Sciatic nerve (tissue), 2 donors: ENCODE measurements at regions not wholly inside any gene's neighbourhood (a gene's known extent, or its start where the extent isn't known, plus 50 kb on each side); places are given as distances from the start of the nearest gene placed in this dataset.
A peak's percentile ranks its signal among the peaks of the same experiment; 100 is the strongest.
"Not testable (repeated sequence)": the region's sequence is repeated elsewhere in the genome, so short reads cannot be mapped to it uniquely, and the experiment has no call there.

ENCODE experiments used
- ATAC-seq: fragments of 200-7000 bp; cut with Tn5 transposase; one replicate; pipeline ENCODE4 v1.9.1; 2020; ENCODE audit warnings: mild to moderate bottlenecking, moderate library complexity
- DNase-seq: peaks from one replicate; pipeline ENCODE4 v3.0.0-alpha.2; 2020; ENCODE audit warnings: low spot score
- intact Hi-C: fragments of 100-400 bp; cut with DNase I; formaldehyde crosslinking; loops from one replicate; pipeline ENCODE4 v1.14.2; 2022
- donor health status: DM: no; HTN: no; CAD: no.
- donor health status: DM: no; HTN: no; CAD: no.

DNA sequence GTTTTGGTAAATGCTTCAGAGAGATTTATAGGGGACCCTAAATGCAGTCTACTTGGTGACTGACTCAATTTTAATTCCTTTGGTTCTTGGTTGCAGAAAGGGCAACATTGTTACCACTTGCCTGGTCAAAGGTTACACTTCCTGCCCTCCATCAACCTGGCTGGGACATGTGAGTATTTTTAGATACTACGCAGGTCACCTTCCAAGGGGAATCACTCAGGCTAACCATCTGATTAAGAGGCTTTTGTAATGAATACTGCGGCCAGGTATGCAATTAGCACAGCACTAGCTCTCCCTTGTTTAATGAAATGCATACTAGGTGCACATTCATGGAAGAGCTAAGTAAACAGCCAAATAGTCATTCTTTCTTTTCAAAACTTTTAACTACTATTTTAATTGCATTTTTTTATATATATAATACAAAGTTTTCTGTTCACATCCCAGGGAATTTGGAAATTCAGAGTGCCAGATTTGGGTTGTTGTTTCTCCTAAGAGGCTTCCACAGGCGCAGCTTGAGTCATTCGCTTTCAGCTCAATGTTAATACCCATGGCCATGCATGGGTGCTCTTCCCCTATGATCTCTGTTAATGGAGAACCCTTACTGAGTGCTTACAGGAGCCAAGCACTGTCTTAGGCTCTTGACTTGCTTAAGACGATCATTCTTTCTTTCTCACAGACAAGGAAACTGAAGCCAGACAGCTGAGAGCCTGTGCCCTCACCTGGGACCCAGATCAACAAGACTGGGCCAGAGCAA is 152.2 kb downstream of the MTX2 start:
- intact Hi-C loops = no loop called here
- DNase-seq (no peak), ATAC-seq (no peak)

DNA sequence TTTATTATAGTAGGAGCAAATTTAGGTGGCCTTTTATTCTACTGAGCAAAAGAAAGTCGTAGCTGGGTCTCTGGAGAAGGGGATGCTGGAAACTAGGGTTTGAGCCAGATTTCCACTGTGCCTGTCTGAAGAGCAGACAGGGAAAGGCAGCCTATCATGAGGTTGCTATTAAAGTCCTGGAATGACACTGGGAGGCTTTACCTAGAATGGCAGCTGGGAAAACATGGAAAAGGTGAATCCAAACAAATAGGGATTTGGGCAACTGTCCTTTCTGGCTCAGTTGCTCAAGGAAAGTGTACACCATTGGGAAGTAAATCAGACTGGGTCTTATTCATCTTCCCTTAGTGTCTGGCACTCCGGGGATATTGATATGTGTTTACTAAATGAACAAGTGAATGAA is 154.6 kb downstream of the MTX2 start:
- ATAC-seq (no peak), DNase-seq (no peak)

DNA sequence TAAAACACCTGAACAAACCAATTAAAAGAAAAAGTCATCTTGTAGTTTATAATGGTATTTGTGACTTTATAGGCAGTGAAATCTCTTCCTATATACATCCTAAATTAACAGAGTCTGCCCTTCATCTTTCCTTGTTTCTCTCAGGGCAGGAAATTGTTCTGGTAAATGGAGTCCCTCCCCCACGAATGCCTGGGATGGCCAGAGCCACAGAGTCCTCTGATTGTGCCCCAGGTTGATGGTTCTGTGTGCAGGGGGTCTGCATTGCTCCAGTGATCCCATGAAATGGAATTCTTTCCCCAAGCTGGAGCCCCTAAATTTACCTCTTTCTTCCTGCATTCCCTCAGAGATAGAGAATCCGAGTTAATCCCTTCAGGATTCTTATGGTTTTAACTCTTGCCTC is 155.5 kb downstream of the MTX2 start:
- intact Hi-C loops = no loop called here
- ATAC-seq (no peak), DNase-seq (no peak)

More for the DNA sequence above, 154.6 kb downstream of the MTX2 start:
- intact Hi-C loops = no loop called here

DNA sequence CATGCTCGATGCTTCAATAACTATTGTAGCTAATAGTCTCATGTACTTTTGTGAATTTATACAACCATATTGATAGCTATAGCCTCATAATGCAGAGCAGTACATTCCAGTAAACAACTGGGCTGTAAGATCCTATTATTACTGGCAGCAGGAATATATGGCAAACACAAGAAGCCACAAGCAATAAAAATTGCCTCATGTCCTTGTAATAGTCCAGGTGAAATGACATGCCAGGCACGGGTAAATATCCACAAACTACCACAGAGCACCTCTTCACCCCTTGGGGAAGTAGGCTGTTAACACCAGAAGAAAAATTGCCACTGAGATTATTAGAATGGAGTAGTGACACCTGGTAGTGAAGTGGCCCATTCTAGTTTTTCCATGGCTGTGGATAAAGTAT is 158.3 kb downstream of the MTX2 start:
- intact Hi-C loops = no loop called here
- no peak for DNase-seq
- ATAC-seq = no peak

DNA sequence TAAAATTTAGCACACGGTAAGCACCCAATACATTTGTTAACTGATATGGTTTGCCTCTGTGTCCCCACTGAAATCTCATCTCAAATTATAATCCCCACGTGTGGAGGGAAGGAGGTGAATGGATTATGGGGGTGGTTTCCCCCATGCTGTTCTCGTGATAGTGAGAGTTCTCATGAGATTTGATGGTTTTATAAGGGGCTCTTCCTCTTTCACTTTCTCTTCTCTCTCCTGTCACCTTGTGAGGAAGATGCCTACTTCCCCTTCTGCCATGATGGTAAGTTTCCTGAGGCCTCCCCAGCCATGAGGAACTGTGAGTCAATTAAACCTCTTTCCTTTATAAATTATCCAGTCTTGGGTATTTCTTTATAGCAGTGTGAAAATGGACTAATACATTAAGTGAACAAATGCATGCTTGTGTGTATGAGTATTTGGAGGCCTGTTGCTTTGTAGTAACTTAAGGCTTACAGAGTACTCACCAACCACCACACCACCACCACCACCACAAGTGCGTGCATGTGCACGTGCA is 159.8 kb downstream of the MTX2 start:
- ATAC-seq, intact Hi-C loops, DNase-seq: not testable (repeated sequence)

DNA sequence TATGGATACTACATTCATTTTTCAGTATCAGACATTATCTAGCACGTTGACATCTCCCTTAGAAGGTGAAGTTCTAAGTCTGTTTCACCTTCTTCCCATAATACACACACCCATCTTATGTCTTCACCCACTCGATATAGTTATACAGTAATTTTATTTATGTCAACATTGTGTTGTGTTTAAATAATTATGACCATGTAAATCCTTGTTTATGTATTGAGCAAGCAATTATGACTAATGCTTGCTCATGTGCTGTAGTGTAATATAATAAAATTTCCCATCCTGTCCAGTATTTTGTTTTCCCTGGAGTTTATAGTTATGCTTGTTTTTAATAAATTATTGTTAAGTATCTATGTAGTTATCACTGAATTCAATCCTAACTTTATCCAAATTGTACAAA is 163.2 kb downstream of the MTX2 start:
- DNase-seq (no peak), ATAC-seq (no peak)
- intact Hi-C loops = no loop called here

DNA sequence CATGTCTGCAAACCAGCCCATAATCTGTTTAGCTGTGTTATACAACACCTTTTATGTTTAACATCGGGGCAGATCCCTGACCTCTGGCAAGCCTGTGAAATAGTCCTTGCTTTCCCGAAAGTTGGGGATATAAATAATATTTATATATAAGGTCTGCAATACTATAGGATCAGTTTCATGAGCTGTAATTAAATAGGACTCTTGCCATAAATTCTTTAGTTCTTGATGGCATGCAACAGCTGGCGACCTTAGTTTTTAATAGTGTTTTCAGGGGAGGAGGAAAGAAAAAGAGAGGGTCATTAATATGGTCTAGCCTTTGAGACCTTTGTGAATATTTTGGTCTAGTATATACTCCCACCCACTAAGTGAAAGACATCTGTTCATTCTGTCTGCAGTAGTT is 166.5 kb downstream of the MTX2 start:
- no peak for DNase-seq
- intact Hi-C loops = no loop called here
- ATAC-seq = no peak

DNA sequence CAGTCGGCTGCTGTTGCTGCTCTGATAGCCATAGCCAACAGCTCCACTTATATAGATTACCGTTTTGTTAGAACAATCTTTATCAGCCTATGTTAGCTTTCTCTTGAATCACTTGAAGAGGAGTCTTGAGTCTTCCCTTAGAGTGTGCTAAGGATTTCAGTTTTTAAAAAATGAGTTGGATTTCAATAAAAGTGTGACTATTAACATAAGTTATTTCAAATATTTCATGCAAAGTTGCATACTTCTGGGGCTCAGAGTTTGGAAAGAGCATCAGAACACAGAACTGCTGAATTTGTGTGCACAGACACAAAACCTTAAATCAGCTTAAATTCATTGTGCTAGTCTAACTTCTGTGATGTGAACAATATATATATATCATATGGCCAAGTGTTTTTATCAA is 174.7 kb downstream of the MTX2 start:
- DNase-seq = no peak
- ATAC-seq = no peak
- intact Hi-C loops = no loop called here

DNA sequence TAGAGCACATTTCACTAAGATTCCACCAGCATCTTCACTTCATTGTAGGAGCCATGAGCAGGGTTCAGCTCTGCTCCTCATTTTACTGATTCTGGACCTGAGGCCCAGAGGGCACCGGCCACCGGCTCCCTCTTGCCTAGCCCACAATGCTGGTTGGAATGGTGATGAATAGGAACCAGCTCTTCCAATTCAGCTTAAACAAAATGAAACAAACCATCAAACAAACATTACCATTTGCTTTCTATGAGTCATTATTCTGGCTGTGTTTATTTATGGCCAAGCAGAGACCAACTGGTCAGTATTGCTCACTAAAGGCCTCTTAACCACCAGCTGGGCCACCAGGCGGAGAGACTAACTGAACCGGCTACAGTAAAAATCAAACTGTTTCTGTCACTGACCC is 176.7 kb downstream of the MTX2 start:
- intact Hi-C loops = no loop called here
- DNase-seq = no peak
- ATAC-seq = no peak

DNA sequence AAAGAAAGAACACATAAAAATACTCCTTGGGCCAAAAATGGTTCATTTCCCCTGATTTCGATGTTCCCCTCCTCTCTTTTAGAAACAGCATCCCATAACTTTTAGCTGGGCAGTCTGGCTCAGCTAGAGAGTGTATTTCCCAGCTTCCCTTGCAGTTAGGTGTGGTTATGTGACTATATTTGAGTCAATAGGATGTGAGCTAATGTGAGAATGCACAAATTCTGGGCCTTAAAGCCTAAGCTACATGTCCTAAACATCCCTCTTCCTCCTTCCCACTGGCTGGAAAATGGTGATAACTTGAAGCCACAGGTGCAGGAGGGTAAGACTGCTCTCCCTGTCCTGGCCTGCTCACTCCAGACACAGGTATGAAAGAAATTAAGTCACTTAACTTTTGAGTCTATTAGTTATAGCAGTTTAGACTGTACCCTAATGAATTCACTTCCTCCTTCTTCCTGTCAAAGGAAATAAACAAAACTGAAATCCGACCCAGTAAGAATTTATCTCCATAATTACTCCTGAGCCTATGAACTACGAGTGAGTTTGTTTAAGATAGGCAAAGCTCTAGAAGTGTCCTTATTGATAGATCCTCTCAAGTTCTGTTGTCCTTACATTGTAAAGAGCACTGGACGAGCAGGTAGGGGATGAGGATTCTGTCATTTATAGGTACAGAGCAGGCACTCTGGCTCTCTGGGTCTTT is 177.6 kb downstream of the MTX2 start:
- intact Hi-C loops = no loop called here
- ATAC-seq (no peak), DNase-seq (no peak)

DNA sequence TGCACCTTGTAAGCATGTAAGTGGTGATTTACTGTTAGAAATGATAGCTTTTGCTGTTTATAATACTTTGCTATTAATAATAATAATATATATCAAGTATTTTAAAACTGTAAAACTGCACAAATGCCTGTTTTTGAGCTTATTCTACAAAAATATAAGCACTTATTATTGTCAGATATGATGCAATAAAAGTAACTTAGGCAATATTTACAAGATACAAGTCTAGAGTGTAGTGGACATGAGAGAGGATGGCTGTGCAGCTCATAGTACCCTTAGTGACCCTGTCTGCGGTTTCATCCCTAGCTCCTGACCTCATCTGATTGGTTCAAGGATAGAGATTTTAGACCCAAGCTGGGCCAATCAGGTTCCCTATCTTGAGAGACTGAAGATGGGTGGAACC is 178.4 kb downstream of the MTX2 start:
- intact Hi-C loops = no loop called here
- ATAC-seq (no peak), DNase-seq (no peak)

DNA sequence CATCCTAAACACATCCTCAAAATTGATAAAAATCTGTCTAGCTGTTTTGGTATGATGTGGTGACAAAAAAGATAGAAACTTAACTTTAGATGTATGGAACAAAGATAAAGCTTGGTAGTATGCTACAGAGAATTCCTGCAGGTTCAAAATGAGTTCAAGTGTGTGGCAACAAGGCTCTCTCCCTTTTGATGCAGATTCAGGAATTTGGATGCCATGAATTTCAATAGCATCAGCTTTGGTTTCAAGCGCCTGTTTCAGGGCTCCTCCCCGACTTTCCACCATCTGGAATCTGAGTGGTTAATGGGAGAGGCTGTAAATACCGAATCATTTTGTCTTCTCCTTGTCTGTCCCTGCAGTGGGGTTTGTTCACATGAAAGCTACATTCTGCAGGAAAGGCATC is 180.6 kb downstream of the MTX2 start:
- intact Hi-C loops = no loop called here
- no peak for DNase-seq
- no peak for ATAC-seq

DNA sequence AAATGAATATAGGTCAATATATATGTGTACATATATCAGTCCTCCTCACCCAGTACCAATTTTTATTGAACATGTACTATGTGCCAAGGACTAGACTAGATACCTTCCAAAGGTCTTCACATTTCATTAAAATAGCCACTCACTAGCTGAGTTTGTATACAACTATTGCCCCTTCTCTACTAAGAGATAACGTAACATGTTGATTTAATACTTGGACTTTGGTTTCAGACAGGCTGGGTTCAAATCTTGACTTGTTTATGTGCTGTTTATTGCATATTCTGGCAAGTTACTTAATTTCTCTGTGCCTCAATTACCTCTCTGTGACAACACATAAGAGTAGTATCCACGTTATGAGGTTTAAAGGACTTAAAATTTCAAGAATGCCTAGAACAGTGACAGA is 184.5 kb downstream of the MTX2 start:
- ATAC-seq (no peak), DNase-seq (no peak)
- intact Hi-C loops = no loop called here

DNA sequence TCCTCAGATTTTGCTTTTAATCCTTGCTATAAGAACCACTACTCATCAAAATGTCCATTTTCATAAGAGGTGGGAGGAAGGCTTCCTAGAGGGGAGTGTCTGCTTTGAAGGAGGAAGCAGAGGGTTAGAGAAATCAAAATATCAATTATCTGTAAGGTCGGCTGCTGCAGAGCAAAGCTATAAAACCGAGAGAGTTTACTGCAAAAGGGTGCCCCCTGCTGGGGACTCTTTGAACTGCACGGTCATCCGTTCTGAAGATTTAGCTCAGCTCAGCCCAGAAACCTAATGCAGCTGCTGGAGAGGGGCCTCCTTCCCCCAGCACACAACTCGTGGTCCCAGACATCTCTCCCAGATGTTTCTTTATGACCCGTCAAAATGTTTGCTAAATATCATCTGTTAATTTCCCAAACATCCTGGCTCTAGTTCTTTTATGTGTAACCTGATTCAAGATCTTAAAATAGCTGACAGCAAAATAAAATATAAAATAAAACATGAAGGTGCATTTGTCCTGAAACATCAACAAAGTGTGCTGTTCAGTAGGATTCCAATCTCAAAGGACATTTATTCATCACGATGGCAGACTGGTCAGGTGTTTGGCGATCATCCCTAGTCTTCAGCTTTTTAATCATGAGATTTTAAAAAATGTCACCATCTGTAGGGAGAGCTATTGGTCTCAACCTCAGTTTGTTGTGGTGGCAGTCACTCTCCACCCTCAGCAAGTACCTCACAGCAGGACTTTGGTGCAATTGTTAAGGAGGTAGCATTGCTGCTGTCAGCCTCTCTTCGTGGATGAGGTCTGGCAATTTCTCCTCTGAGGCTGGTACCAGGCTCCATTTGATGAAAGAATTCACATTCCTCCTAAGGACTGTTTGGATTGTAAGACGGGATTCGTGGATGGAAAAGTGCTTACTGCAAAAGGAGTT is 185.9 kb downstream of the MTX2 start:
- peak; percentile 72 for ATAC-seq
- DNase-seq = peak; percentile 92
- intact Hi-C loops = loop anchor here (5.0 kb wide), 1 partner anchor 313 kb away; no protein-coding TSS in a partner anchor

DNA sequence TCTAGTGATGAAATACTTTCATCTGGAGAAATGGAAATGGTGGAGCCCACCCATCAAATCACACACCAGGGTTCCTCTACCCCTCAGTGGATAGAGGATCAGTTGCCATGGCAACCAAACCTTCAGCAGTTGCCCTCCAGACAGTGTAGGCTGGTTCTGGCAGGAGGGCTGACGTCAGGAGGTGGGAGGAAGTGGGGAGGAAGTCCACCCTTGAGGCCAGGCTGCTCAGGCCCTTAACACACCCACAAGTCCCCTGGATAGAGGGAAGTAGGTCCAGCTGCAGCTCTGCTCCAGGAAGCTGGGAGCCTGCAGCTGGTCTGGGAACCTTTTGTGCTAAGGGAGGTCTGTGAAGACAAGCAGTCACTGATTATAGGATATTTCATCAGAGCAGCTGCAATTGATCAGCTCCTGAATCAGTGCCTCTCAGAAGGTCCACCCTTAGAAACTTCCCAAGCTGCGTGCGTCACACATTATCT is 186.6 kb downstream of the MTX2 start:
- peak; percentile 60 for DNase-seq
- intact Hi-C loops = loop anchor here (5.0 kb wide), 1 partner anchor 314 kb away; no protein-coding TSS in a partner anchor
- peak; percentile 92 for ATAC-seq

DNA sequence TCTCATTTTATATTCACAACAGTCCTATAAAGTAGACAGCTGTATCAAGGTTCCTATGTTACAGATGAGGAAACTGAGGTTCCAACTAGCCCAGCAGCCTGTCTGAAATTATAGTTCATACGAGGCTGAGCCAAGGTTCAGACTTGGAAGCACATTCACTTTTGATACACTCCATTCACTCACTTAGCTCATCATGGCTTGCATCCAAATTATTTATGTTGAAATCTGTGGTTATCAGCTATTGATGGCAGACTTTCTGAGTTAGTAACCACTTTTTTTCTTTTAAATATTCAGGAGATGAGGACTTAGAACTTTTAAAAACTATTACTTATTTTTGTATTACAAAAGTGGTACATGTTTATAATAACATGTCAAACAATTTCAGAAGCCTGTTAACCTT is 188.2 kb downstream of the MTX2 start:
- DNase-seq (no peak), ATAC-seq (no peak)
- intact Hi-C loops = loop anchor here (5.0 kb wide), 1 partner anchor 315 kb away; no protein-coding TSS in a partner anchor

DNA sequence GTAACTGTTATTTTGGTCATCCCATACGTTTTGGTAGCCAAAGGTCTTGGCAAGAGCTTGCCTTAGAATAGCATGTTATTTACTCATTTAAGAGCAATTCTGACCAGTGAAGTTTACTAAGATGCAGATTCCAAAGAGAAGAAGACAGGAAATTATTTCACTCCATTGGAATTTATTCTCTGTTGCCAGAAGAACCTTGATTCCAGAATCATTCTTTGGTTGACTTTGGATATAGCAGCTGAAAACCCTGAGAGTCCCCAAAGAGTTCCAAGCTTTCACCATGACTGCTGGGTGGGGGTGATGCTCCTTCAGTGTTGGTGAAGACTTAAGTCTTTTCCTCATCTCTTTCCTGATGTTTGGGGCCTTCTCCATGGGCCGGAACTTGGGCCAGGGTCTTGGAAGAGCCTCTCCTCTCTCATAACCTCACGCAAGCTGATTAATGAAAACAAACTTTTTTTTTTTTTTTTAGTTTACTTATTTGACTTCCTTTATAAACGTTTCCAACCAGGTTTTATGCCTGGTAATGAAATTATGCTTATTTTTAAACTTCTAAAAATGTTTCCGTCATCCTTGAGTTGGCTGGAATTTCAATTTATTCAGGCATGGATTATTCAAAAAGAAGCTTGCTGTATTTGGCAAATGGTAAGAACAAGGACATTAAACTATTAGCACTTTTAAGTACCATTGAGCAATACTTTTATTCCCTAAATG is 192.0 kb downstream of the MTX2 start:
- ATAC-seq = peak; percentile 77
- no peak for DNase-seq
- intact Hi-C loops = no loop called here

DNA sequence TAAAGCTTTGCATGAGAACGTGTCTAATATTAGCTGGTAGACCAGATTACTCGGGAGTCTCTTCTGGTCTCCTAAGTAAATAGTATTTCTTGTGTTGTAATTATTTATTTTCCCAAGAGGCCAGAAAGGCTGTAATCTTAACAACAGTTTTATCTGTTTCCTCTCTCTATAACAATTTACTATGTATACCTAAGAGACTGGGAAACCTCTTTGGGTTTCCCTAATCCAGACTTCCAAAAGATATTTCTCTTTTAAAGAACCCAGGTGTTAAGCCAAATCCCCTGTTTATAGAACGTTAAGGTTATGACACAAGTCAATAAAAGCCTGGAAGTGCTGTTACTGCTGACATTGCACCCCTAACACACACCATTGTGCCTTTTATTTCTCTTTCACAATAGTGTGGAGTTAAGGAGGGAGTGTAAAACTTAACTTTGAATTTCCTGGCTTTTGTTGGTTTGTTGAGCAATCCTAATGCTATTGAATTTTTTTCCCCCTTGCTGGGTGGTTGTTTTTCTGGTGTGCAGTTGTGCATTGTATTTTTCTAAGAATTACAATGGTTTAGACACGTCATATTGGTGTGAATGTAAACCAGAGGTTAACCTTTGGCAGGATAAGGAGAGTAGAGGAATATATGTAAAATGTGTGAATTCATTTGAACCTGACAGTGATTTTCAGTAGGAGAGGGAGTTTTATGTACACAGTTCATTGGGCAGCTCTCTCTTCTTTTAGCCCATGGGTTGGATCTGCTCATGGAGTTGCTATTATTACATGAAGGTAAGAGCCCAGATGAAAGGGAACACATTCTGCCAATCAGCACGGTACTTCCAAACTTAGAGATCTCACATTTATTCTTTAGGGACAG is 192.8 kb downstream of the MTX2 start:
- DNase-seq (no peak), ATAC-seq (peak; percentile 87)
- intact Hi-C loops = no loop called here
